Body of pancreas (tissue), 4 donors: ENCODE measurements at regions not wholly inside any gene's neighbourhood (a gene's known extent, or its start where the extent isn't known, plus 50 kb on each side); places are given as distances from the start of the nearest gene placed in this dataset.
"Not testable (repeated sequence)": the region's sequence is repeated elsewhere in the genome, so short reads cannot be mapped to it uniquely, and the experiment has no call there.

Experiments
- ATAC-seq: fragments of 150-250 bp; one replicate; pipeline ENCODE4 v1.9.1; 2016
- DNase-seq, 4 donors: peaks; one replicate each; pipeline ENCODE4 v3.0.0-alpha.2; 2019
- H3K27ac ChIP-seq, 4 donors: fragments of 200-600 bp; sonication (generic); 1 replicate in 3 of 4; 2 replicates in 1 of 4; pipeline versions ENCODE4 v1.5.1 to v1.6.1; 2016 to 2019; ENCODE audit warnings: mild to moderate bottlenecking in 1 of 4, mixed read lengths in 1 of 4, moderate library complexity in 1 of 4
- H3K27me3 ChIP-seq, 2 donors: fragments of 200-600 bp; sonication (generic); one replicate each; pipeline ENCODE4 v1.6.0; 2016; ENCODE audit warnings: mild to moderate bottlenecking in 1 of 2
- H3K36me3 ChIP-seq, 2 donors: fragments of 200-600 bp; sonication (generic); replicated peaks in 1 of 2; 2 replicates each; pipeline ENCODE4 v1.5.1; 2016; ENCODE audit warnings: low read depth in 2 of 2; ENCODE audit not compliant: insufficient read depth in 1 of 2
- H3K4me1 ChIP-seq: fragments of 200-600 bp; sonication (generic); one replicate; pipeline ENCODE4 v1.6.0; 2016
- H3K4me3 ChIP-seq, 2 donors: fragments of 200-600 bp; sonication (generic); 1 replicate in 1 of 2; 2 replicates in 1 of 2; pipeline ENCODE4 v1.5.1; 2016 to 2019
- H3K9me3 ChIP-seq, 3 donors: fragments of 200-600 bp; sonication (generic); 1 replicate in 2 of 3; 2 replicates in 1 of 3; pipeline ENCODE4 v1.5.1; 2016
- CTCF ChIP-seq, 7 experiments: fragments of 450-650 bp in 4 of 7; fragments of 200-600 bp in 3 of 7; sonication (generic) in 3 of 7; IDR thresholded peaks; one replicate each; pipeline ENCODE4 v1.5.1; 2016 to 2019; ENCODE audit warnings: antibody characterized with exemption in 7 of 7
- POLR2A ChIP-seq, 3 donors: fragments of 450-650 bp; IDR thresholded peaks; one replicate each; pipeline ENCODE4 v1.6.1; 2016; ENCODE audit warnings: antibody characterized with exemption in 3 of 3, mild to moderate bottlenecking in 2 of 3
- WGBS, 2 donors: methylation state at CpG; one replicate each; pipeline ENCODE4 v1.1.5; 2017; 5-methylcytosine and 5-hydroxymethylcytosine counted together
- intact Hi-C: fragments of 100-400 bp; cut with DNase I; formaldehyde crosslinking; loops from one replicate; pipeline ENCODE4 v1.15.1; 2023

GRCh38 chr22:49512487-49513165, 315.0 kb downstream of the BRD1 start:
- H3K27ac ChIP-seq = no peak overlapping the region
- TF ChIP-seq CTCF (IDR thresholded peaks at IDR 0.05) (no peak), POLR2A (IDR thresholded peaks at IDR 0.05) (no peak)
- H3K36me3 ChIP-seq = no peaks in the 10 kb centered on the region
- no peaks in the 10 kb centered on the region for H3K4me1 ChIP-seq
- no peaks in the 10 kb centered on the region for H3K27me3 ChIP-seq
- 61 to 65% methylated on average over 13 of the region's 13 CpGs for WGBS, 2 donors
- H3K4me3 ChIP-seq = no peak overlapping the region
- intact Hi-C loops = no loop called here
- H3K9me3 ChIP-seq = peaks cover 0 to 8% (median 0%) of the 10 kb centered on the region in 3 donors
- ATAC-seq (no peak), DNase-seq (no peak)

- ATAC-seq, intact Hi-C loops, H3K4me1 ChIP-seq, H3K27me3 ChIP-seq, H3K9me3 ChIP-seq, H3K27ac ChIP-seq, H3K4me3 ChIP-seq, DNase-seq, H3K36me3 ChIP-seq: not testable (repeated sequence)
- WGBS, 2 donors = 78 to 88% methylated on average over 4 to 5 of the region's 5 CpGs
These were observed 316.1 kb downstream of the BRD1 start for GRCh38 chr22:49511393-49512189.

GRCh38 chr22:49510718-49511117, 317.0 kb downstream of the BRD1 start:
- Histone ChIP-seq H3K9me3 (peaks cover 0 to 8% (median 0%) of the 10 kb centered on the region in 3 donors), H3K4me1 (no peaks in the 10 kb centered on the region), H3K27me3 (no peaks in the 10 kb centered on the region), H3K4me3 (no peak overlapping the region), H3K27ac (no peak overlapping the region), H3K36me3 (no peaks in the 10 kb centered on the region)
- intact Hi-C loops = no loop called here
- ATAC-seq = no peak
- WGBS, 2 donors = 73 to 82% methylated on average over 1 of the region's 1 CpG
- TF ChIP-seq POLR2A (IDR thresholded peaks at IDR 0.05) (no peak), CTCF (IDR thresholded peaks at IDR 0.05) (no peak)
- DNase-seq = no peak

DNA sequence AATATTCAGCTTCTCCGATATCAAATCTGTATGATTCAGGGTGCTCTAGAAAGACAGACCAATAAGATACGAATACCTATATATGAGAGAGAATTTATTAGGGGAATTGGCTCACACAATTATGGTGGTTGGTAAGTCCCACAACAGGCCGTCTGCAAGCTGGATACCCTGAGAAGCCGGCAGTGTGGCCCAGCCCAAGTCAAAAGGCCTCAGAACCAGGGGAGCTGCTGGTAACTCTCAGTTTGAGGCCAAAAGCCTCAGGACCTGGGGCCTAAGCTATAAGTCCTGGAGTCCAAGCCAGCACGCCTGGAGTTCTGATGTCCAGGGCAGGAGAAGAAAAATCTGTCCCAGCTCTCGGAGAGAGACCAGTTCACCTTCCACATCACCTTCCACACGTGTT, 318.7 kb downstream of the BRD1 start:
- no peak for ATAC-seq
- 64 to 71% methylated on average over 6 to 7 of the region's 7 CpGs for WGBS, 2 donors

More for the DNA sequence above, 318.7 kb downstream of the BRD1 start:
- H3K27me3 ChIP-seq = no peaks in the 10 kb centered on the region
- no peak overlapping the region for H3K27ac ChIP-seq
- no peak overlapping the region for H3K4me3 ChIP-seq
- H3K36me3 ChIP-seq = no peaks in the 10 kb centered on the region
- intact Hi-C loops = no loop called here
- H3K4me1 ChIP-seq = no peaks in the 10 kb centered on the region
- no peak for DNase-seq
- peaks cover 0 to 8% (median 0%) of the 10 kb centered on the region in 3 donors for H3K9me3 ChIP-seq
- TF ChIP-seq CTCF (IDR thresholded peaks at IDR 0.05) (no peak), POLR2A (IDR thresholded peaks at IDR 0.05) (no peak)
